ENCODE measurements at regions not wholly inside any gene's neighbourhood (a gene's known extent, or its start where the extent isn't known, plus 50 kb on each side); places are given as distances from the start of the nearest gene placed in this dataset.

DNA sequence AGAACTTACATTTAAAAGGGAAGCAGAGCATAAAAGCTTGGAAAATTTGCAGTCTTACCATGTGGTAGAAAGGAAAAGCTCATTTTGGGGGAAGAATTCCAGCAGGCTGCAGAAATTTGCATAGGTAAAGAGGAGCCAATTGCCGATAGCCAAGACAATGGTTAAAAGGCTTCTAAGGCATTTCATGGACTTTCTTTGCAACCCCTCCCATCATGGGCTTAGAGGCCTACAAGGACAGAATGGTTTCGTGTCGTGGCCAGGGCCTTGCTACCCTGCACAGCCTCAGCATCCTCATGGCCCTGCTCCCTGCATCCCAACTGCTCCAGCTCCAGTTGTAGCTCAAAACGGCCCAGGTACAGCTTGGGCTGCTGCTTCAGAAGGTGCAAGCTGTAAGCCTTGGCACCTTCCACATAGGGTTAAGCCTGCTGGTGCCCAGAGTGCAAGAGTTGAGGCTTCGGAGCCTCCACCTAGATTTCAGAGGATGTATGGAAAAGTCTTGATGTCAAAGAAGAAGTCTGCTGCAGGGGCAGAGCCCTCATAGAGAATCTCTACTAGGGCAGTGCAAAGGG lies 420.3 kb downstream of the PCDH17 start:
- no peak for DNase-seq

DNA sequence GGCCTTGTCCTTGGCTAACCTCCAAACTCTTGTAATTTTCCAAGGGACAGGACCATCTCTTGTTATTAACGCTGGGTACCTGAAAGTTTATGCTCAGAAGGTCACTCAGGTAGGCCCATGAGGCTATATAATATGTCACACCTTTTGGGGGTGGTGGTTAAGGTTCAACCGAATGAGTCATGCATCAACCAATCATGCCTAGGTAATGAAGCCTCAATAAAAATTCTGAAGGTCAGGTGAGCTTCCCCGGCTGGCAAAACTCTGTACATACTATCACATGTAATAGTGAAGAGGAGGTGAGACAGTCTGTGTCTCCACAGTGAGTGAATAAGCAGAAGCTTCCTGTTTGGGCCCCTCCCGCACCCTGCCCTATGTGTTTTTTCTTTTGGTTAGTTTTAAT lies 424.9 kb downstream of the PCDH17 start:
- DNase-seq: no peak

DNA sequence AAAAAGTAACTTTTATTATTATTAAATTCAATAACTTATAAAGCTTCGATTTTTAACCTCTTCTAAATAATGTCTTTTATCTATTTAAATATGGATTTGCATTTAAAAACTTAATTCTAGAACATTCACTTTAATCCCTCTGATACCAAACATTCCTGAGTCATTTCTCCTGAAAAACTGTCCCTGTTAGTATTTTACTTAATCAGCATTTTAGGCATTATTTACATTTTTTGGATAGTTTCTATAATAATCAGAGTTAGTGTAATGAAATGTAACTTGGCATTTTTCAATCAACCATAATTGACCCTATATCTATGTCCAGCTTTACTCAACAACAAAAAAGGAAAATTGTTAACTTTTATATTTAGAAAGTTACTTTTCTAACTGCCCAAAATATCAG lies 428.1 kb downstream of the PCDH17 start:
- DNase-seq: no peak

DNA sequence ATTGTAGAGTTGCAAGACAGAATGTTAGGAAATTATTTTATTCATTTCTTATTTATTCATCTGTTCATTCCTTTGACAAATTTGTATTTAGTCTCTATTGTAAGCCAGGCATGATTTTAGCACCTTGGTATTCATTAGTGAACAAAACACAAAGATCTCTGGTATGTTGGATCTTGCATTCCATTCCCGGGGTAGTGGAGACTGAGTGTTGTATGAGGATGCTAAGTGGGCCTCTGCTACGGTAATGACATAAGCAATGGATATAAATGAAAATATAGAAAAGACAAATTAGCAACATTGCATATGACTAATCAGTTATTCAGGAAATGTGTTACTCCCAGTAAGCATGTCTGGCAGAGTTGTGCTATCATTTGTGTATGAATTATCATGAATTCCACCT lies 449.3 kb downstream of the PCDH17 start:
- DNase-seq: no peak

DNA sequence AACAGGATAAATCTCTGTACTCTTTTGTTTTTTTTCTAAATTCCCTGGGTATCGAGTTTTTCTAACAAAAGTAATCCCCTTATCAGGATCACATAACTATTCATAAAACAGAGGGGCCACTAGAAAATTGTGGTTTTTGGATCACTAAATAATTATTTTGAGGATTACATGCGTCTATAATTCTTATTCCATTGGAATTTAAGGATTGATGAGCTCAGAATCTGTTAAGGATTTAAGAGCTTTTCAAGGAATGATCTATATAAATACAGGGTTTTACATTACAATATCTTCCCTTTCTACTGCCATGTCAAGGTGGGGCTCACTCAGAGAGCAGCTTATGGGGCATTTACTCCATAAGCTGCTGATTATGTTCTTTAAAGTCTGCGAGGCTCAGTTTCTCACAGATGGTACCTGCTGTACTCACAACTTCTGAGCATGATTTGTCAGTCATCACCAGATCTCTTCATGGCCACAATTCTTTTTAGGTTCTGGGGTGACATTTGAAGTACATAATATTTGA lies 449.8 kb downstream of the PCDH17 start:
- DNase-seq: no peak

DNA sequence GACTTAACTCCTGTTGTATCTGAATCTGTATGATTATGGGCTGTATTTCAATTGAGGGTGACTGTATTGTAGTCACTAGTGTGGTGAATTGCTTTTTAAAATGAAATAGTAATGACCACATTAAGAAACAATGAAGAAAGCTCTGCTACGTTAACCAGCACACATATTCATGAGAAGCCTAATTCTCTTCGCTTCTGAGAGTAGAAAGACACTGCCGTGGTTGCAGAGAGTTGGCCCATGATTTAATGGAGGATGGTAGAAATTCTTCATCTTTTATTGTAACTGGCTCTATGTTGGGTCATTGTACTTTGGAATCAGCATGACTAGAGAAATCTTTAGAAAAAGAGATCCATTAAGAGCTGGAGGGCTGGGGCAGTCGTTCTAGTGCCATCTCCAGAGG lies 451.5 kb downstream of the PCDH17 start:
- DNase-seq: no peak

DNA sequence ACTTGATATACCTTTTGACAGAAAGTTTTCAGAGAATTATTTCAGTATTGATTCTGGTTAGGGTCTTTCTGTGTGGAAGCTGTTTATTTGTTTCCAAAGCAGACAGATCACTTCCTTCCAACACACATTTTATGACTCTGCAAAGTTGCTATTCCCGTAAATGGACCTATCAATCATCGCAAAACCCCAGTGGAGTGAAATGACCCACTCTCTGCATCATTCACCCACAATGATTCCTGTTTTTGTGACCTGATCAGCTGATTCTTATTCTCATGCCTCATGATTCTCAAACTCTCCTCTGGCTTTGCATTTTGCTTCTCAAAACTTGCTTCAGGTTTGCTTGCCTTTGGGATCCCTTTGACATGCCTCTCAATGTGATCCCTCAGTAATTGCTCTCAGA lies 453.7 kb downstream of the PCDH17 start:
- DNase-seq: no peak

DNA sequence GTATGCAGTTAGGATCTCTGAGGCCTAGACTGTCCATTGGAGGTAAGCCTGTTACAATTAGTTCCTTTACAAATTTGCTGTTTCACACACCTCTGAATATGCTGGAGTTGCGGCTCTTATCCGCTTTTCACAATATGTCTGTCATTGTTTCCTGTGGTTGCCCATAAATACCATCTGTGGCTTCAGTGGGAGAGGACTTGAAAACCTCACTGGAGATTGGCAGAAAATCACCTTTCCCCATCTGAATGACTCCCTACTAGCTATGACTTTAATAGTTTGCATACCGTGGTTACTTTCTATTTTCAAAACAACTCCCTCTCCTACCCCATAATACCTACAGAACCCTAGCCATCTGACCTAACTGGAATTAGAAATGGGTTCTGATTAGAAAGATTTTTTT lies 454.3 kb downstream of the PCDH17 start:
- DNase-seq: no peak

DNA sequence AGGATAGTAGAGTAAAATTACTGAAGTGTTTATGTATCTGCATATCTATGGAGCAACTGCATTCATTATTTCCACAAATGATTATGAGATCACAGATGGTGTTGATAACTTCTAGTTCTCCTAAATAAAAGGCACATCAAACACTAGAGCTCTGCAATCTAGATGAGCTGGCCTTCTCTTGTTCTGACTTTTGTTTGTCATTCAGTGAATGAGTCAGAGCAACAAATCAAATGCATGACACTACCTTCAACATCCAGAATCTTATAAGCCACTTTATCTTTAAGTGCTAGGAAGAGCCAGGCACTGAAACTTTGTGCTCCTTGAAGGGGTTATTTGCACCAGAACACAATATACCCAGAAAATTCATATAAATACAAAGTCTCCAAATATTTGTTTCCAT lies 456.0 kb downstream of the PCDH17 start:
- no peak for DNase-seq

DNA sequence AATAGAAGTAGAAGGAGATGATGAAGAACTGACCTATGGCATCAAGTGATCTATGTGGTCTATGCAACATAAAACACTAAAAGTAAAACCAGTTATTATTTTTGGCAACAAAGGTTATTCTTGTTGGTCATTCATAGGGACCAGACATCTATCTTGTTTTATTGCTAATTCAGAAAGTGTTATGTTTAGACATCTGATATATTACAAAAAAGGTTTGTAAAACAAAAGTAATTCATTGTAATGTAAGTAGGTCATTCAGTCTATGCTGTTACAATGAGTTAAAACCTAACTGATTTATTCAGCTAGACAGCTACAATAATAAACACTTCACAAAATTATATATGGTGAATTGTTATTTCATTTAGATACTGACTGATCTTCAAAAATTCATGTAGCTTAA lies 461.9 kb downstream of the PCDH17 start:
- DNase-seq: no peak

DNA sequence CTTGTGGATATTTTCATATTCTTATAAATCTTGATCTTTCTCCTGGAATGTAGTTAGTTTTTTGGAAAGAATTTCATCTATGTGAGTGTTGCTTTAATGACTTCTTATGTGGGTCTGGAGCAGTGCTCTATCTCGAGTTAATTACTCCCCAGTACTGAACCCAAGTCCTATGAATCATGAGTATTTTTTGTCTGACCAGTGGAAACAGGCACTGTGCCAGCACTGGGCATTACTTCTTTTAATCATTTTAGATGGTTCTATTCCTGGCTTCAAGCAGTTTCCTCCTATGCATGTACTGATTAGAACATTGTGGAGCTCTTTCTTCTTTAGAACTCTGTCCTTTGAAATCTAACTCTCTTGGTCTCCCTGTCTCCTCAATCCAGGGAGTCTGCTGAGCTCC lies 466.3 kb downstream of the PCDH17 start:
- no peak for DNase-seq

DNA sequence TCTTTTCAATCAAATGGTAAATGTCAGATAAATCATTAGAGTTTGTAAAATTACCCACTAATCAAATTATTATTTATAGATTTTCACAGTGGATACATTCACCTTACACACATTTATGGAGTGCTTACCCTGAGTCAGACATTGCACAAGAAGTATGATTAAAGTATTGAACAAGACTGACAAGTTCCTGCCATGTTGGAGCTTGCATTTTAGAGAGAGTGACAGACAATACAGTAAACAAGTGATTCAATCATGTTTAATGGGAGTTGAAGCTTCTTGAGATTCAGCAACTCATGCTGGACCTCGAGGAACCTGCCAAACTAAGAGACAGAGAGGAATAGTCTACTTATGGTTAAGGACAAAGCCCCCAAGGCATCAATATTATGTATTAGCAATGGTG lies 487.8 kb downstream of the PCDH17 start:
- no peak for DNase-seq

DNA sequence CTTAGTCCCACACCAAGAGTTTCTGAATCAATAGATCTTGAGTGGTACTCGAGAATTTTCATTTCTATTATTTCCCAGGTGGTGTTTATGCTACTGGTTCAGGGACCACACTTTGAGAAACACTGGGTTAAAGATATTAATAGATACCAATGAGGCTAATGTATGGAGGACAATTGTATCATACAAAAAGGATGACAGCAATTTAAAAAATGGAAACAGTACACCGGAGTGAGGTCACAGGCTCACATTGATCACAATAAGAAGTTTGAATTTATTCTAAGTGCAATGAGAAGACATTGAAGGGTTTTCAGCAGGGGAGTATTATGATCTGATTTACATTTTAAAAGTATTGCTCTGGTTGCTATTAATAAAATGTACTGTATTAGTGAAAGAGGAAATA lies 488.3 kb downstream of the PCDH17 start:
- DNase-seq: no peak

DNA sequence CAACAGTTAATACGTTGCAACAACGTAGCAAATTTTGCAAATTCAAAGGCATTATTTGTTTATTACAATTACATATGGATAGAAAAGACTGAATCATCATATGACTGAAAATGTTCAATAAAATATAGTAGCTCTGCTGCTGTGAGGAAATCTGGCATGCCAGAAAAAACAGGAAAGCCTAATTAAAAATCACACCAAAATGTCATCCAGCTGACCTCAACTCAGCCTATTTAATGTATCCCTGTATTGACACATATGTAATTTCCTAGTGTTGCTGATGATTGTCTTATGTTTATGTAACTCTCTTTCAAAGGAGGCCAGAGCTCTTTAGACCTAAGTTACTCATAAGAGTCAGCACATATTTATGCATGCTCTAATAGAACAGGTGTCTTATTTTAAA lies 495.0 kb downstream of the PCDH17 start:
- no peak for DNase-seq

DNA sequence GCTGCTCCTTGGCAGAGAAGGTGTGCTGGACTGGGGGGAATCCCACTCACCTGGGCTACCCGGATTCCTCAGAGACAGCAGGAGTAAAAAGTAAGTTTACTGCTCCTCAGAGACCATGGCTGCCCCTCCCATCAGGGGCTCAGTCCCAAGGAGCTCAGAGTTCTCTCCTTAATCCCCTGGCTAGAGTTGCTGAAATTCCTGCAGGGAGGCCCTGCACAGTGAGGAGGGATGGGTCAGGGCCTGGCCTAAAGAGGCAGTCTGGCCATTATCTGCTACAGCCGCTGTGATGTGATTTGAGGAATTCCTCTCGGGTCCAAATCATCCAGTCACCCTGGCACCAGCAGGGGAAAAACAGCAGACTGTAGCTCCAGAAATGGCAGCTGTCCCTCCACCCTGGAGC lies 502.5 kb downstream of the PCDH17 start:
- no peak for DNase-seq

DNA sequence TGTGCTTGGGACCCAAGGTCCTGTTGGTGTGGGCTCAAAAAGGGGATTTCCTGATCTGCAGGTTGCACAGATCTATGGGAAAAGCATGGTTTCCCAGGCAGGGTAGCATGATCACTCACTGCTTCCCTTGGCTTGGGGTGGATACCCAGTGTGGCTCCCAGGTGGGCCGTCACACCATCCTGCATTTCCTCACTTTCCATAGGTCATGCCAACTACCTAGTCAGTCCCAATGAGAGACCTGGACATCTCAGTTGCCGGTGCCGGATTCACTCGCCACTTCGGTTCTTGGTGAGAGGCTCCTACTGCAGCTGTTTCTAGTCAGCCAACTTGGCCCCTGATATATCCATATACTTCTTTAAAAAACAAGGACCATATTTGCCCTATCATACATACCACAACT lies 503.0 kb downstream of the PCDH17 start:
- DNase-seq: no peak

DNA sequence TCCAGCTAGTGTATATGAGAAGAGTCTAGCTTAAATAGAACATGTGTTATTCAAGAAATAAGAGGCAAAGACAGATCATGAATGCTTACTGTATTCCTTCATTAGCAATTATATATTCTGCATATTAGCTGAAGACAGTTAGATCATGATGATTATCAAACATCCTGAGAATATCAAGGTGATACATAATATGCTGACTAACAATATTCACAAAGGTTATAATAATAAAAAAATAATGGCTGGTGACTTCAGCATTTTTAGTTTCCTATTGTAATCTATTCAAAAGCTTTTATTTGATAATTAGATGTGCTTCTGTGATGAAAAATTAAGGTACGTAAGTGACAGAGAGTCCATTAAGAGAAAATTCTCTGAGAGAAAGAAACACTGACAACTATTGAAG lies 511.4 kb downstream of the PCDH17 start:
- no peak for DNase-seq

DNA sequence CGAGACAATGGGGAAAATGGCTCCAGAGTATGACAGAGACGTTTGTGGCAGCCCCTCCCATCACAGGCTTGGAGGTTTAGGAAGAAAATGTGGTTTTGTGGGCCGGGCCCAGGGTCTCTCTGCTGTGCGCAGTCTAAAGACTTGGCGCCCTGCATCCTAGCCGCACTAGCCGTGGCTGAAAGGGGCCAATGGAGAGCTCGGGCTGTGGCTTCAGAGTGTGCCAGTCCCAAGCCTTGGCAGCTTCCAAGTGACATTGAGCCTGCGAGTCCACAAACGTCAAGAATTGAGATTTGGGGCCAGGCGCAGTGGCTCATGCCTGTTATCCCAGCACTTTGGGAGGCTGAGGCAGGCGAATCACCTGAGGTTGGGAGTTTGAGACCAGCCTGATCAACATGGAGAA lies 513.1 kb downstream of the PCDH17 start:
- DNase-seq: no peak

DNA sequence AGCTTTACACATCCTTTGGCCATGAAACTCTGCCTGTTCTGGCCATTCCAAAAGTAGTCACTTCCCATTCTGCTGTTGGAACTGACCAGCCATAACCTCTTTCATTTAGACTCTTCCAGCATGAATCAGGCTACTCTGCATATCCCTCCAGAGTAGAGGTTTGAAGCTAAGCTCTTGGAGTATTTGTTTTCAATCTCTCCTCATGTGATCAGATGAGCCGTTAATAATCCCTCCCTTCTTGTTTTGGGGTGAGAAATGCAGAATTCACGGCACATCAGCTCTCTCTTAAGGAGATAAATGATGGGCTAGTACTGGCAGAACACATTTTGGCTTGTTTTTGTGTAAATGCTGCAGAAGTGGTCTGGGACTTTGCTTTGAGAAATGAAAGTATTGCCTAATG lies 519.9 kb downstream of the PCDH17 start:
- DNase-seq: peak; percentile 26

DNA sequence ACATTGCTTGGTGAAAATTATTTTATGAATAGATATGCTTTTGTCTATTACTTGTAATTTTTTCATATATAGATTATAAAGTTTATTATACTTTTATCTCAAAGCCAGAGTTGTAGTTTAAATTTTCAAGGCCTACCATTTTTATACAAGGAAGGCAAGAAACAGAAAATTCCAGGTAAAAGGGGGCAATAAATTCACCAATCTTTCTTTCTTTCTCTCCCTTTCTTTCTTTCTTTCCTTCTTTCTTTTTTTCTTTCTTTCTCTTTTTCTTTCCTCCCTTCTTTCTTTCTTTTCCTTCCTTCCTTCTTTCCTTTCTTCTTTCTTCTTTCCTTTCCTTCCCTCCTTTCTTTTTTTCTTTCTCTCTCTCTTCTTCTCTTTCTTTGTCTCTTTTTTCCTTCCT lies 529.4 kb downstream of the PCDH17 start:
- no peak for DNase-seq

DNA sequence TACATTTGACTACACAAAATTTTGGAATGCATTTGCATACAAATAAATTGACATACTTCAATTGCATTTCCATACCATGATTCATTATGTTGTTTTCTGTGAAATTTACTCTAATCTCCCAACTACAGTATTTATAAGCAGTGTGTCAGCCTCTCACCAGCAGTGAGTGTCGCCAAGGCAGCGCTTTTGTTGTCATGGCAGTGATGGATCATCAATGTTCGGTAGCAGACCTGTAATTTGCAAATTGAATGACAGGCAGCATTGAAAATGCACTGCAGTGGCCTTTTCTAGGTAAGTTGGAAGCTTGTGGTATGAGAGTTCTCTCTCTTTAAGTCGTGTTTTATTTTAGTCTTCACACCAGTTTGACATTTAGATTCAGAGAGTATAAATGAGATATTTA lies 534.1 kb downstream of the PCDH17 start:
- DNase-seq: no peak

DNA sequence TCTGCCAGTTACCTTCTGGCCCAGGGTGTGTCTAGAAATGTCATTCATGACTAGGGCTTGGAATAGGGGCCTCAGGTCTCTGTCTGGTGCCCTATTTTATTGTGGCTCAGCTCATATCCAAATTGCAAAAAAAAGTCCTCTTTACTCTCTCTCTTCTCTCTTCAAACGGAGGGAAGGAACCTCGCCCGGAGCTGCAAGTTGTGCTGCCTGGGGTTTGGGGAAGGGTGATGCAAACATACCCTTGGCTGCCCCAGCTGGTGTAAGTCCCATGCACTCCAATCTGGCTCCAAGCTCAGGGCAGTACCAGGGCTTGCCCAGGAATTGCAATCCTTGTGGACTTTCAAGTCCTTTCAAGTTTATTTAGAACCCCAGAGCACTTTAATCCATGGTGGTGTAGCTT lies 549.6 kb downstream of the PCDH17 start:
- no peak for DNase-seq

DNA sequence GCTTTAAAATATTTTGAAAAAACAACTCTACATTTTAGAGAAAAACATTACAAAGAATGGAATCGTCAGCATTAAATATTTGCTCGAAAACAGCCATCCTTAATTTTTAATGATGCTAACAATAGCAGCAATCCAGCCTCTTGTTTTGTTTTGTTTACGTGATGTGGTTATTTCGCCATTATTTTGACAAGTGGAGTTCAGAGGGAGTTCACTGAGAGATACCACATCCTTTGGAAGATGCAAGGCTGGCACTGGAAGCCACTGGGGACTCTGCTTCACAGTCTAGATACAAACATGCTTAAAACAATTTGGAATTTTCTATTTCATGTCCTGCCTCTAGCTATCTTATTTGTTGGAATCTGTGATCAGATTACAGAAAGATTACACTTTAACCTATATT lies 556.3 kb downstream of the PCDH17 start:
- DNase-seq: no peak

DNA sequence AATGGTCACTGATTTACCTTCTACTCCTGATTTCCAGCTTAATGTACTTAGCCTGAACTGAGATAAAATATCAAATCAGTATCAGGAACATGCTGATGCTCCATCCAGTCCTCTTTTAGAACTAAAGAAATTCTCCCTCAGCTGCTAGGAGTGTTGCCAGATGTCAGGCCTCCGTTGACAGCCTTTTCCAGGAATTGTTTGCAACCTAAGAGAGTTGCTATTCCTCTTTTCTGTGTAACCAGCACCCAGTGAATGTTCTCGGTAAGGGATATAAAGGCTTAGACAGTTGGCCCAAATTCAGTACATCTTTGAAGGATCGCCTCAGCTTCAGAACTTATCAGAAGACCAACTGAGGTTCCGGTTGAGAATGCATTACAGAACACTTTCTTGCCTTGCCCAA lies 559.0 kb downstream of the PCDH17 start:
- DNase-seq: no peak

DNA sequence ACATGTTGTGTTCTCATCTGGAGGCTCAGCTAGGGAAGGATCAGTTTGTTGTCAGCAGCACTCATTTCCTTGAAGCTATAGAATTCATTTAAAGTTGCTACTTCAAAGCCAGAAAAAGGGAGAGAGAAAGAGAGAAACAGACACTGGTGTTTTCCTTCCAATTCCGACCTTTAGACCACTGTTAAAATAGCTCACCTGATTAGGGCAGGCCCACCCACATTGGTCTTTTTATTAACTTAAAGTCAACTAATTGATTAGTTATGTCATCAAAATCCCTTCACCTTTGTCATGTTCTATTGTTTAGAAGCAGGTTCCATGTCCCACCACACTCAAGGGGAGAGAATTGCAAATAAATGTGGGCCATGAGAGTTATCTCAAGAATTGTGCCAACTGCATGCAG lies 560.2 kb downstream of the PCDH17 start:
- no peak for DNase-seq

DNA sequence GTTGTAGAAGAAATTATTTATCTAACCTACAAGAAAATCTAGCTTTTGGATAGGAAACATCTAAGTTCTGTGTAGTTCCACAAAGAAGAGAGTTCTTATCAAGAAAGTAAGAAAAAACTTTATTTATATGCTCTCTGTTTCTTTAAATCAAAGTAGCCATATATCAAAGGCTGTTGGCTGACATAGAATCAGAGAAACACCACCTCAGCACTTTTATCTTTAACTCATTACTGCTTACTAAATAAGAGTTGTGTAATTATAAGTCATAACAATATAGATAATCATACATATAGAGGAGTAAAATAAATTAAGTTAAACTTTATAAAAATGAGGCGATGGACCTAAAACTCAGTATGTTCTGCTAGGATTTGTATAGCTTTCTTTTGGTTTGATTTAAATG lies 570.6 kb downstream of the PCDH17 start:
- no peak for DNase-seq

Measured in hindlimb muscle (tissue), 1 donor.